Activated CD8-positive, alpha-beta T cell treated with anti-CD3 and anti-CD28 coated beads for 36 hours (primary cell): ENCODE measurements at regions not wholly inside any gene's neighbourhood (a gene's known extent, or its start where the extent isn't known, plus 50 kb on each side); places are given as distances from the start of the nearest gene placed in this dataset.
A peak's percentile ranks its signal among the peaks of the same experiment; 100 is the strongest.

Source experiments
- ATAC-seq: fragments of 200-7000 bp; cut with Tn5 transposase; one replicate; pipeline ENCODE4 v1.10.0; 2021; ENCODE audit warnings: mild to moderate bottlenecking, moderate library complexity
- CTCF ChIA-PET: fragments of 350-600 bp; sonication (Branson Sonifier 250); formaldehyde crosslinking; loops from one replicate; lab custom pipeline; 2021; ENCODE audit warnings: antibody characterized with exemption; lab: Charles Lee
- POLR2A ChIA-PET: fragments of 350-600 bp; sonication (Branson Sonifier 250); formaldehyde crosslinking; loops from one replicate; lab custom pipeline; 2021; ENCODE audit warnings: antibody characterized with exemption; lab: Charles Lee
- DNase-seq: peaks from one replicate; pipeline ENCODE4 v3.0.0-alpha.2; 2020
- H3K27ac Mint-ChIP-seq: one replicate; pipeline ENCODE4 v1.8.0; 2021; ENCODE audit warnings: mild to moderate bottlenecking, mixed read lengths
- H3K27me3 Mint-ChIP-seq: one replicate; pipeline ENCODE4 v1.8.0; 2021; ENCODE audit warnings: mixed read lengths
- H3K36me3 Mint-ChIP-seq: one replicate; pipeline ENCODE4 v1.8.0; 2021; ENCODE audit warnings: low read depth, mixed read lengths
- H3K4me1 Mint-ChIP-seq: one replicate; pipeline ENCODE4 v1.8.0; 2021; ENCODE audit warnings: low read depth, mixed read lengths
- H3K4me3 Mint-ChIP-seq: one replicate; pipeline ENCODE4 v1.8.0; 2021; ENCODE audit warnings: mild to moderate bottlenecking, moderate library complexity, mixed read lengths
- H3K9me3 Mint-ChIP-seq: one replicate; pipeline ENCODE4 v1.8.0; 2021; ENCODE audit warnings: mixed read lengths
- intact Hi-C: fragments of 100-400 bp; cut with micrococcal nuclease; formaldehyde crosslinking; loops from one replicate; pipeline ENCODE4 v1.10.0; 2022
- TF ChIP-seq, protein P1 (sequence below): fragments of 200-600 bp; IDR thresholded peaks from one replicate; pipeline ENCODE4 v1.8.0; 2022; ENCODE audit warnings: antibody characterized with exemption, mild to moderate bottlenecking

GRCh38 chr2:144893464-144893863 lies 373.5 kb upstream of the ZEB2 start:
- TF ChIP-seq, protein P1, sequence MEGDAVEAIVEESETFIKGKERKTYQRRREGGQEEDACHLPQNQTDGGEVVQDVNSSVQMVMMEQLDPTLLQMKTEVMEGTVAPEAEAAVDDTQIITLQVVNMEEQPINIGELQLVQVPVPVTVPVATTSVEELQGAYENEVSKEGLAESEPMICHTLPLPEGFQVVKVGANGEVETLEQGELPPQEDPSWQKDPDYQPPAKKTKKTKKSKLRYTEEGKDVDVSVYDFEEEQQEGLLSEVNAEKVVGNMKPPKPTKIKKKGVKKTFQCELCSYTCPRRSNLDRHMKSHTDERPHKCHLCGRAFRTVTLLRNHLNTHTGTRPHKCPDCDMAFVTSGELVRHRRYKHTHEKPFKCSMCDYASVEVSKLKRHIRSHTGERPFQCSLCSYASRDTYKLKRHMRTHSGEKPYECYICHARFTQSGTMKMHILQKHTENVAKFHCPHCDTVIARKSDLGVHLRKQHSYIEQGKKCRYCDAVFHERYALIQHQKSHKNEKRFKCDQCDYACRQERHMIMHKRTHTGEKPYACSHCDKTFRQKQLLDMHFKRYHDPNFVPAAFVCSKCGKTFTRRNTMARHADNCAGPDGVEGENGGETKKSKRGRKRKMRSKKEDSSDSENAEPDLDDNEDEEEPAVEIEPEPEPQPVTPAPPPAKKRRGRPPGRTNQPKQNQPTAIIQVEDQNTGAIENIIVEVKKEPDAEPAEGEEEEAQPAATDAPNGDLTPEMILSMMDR = no peak
- no peaks in the 10 kb centered on the region for H3K36me3 Mint-ChIP-seq
- no peak for ATAC-seq
- DNase-seq = no peak
- intact Hi-C loops = no loop called here
- no peak overlapping the region for H3K27ac Mint-ChIP-seq
- no peaks in the 10 kb centered on the region for H3K9me3 Mint-ChIP-seq
- CTCF ChIA-PET = no interaction called here
- H3K4me1 Mint-ChIP-seq = no peaks in the 10 kb centered on the region
- H3K27me3 Mint-ChIP-seq = peaks cover 5% of the 10 kb centered on the region
- H3K4me3 Mint-ChIP-seq = no peak overlapping the region
- POLR2A ChIA-PET = interaction anchor here (1.0 kb wide), 1 partner anchor 24 kb away, joined by 3 read pairs; no protein-coding TSS in a partner anchor

DNA sequence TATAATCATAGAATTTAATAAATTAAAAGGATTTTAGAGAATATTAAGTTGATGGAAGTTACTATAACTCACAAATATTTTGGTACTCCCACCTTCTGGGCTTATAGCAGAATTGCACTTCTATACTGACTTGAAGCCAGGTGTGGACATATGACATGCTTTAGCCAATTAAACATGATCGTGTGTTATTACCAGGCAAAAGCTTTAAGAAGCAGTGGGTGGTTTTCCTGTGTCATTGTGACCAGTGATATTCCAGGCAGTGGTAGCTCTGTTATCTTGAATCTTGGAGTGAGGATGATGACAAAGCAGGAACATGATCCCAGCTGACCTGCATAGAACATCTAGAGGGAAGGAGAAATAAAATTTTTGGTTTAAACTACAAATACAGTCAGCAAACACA lies 370.9 kb upstream of the ZEB2 start:
- ATAC-seq = peak; percentile 45

DNA sequence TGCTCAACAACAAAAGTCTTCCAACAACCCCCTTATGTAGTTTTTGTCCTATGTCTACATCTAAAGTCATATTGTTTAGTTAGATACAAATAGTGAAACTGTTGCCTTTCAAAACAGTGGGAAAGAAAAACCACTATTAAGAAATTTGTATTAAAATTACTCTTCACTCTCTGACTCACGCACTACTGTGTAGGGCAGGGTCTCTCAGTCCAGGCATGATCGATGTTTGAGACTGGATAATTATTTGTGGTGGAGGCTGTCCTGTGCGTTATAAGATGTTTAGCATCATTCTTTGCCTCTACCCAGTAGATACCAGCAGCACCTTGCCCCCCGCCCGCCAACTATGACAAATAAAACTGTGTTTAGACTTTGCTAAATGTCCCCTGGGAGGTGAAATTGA lies 369.4 kb upstream of the ZEB2 start:
- no peaks in the 10 kb centered on the region for H3K9me3 Mint-ChIP-seq
- POLR2A ChIA-PET = no interaction called here
- TF ChIP-seq, protein P1 = no peak
- ATAC-seq = no peak
- no peak for DNase-seq
- H3K4me1 Mint-ChIP-seq = no peaks in the 10 kb centered on the region
- H3K27me3 Mint-ChIP-seq = peaks cover 7% of the 10 kb centered on the region
- intact Hi-C loops = no loop called here
- H3K4me3 Mint-ChIP-seq = no peak overlapping the region
- H3K36me3 Mint-ChIP-seq = no peaks in the 10 kb centered on the region
- H3K27ac Mint-ChIP-seq = no peak overlapping the region
- CTCF ChIA-PET = no interaction called here

More for the DNA sequence above, 370.9 kb upstream of the ZEB2 start:
- Mint-ChIP-seq H3K27me3 (peaks cover 7% of the 10 kb centered on the region), H3K36me3 (no peaks in the 10 kb centered on the region), H3K4me3 (no peak overlapping the region), H3K4me1 (no peaks in the 10 kb centered on the region), H3K9me3 (no peaks in the 10 kb centered on the region), H3K27ac (no peak overlapping the region)
- no peak for DNase-seq
- ChIA-PET CTCF (no interaction called here), POLR2A (interaction anchor here (0.7 kb wide), 1 partner anchor 1063 kb away, joined by 3 read pairs; no protein-coding TSS in a partner anchor)
- intact Hi-C loops = no loop called here
- TF ChIP-seq, protein P1 = no peak

DNA sequence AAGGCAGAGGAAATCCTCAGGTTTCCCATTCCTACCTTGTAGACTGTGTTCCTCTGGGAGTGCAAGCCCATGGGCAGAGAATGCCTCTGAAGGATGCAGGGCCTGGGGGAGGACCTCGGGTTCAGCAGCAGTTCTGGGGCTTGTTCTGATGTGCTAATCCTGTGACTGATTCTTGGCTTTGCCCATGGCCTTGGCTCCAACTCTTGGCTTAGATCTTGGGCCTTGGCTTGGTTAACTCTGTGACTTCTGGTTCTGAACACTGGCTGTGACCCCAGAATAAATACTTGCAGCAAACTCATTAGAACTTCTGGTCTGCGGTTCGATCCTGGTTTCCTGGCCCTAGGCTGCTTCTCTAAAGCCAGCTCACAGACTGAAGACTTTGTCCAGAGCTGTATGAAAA lies 366.9 kb upstream of the ZEB2 start:
- TF ChIP-seq, protein P1 = no peak
- H3K9me3 Mint-ChIP-seq = no peaks in the 10 kb centered on the region
- H3K27me3 Mint-ChIP-seq = peaks cover 7% of the 10 kb centered on the region
- no peak for ATAC-seq
- no peak overlapping the region for H3K4me3 Mint-ChIP-seq
- intact Hi-C loops = no loop called here
- no peak for DNase-seq
- no peak overlapping the region for H3K27ac Mint-ChIP-seq
- CTCF ChIA-PET = no interaction called here
- H3K36me3 Mint-ChIP-seq = no peaks in the 10 kb centered on the region
- H3K4me1 Mint-ChIP-seq = no peaks in the 10 kb centered on the region
- POLR2A ChIA-PET = no interaction called here

DNA sequence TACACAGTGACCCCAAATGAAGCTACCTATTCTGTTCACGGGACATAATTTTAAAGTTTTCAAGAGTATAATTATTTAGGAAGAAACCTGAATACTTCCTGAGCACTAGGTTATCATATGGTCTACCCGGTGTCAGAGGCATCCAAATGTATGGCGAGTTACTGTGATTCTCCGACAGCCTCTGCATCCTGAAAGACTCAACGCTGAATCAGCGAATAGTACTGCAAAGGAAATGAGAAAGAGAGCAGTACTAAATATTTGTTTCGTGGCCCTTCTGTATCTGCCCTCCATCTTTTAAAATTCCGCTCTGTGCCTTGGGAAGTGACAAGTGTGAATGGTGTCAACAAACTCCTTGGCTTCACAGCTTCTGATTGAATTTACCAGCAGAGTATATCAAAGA lies 358.0 kb upstream of the ZEB2 start:
- Mint-ChIP-seq H3K9me3 (no peaks in the 10 kb centered on the region), H3K27ac (no peak overlapping the region), H3K27me3 (peaks cover 3% of the 10 kb centered on the region), H3K4me1 (no peaks in the 10 kb centered on the region), H3K4me3 (no peak overlapping the region), H3K36me3 (no peaks in the 10 kb centered on the region)
- POLR2A ChIA-PET = no interaction called here
- TF ChIP-seq, protein P1 = no peak
- CTCF ChIA-PET = no interaction called here
- intact Hi-C loops = no loop called here
- ATAC-seq (no peak), DNase-seq (no peak)
